H1 (cell line): ENCODE measurements at regions not wholly inside any gene's neighbourhood (a gene's known extent, or its start where the extent isn't known, plus 50 kb on each side); places are given as distances from the start of the nearest gene placed in this dataset.

ENCODE experiments used
- ATF2 ChIP-seq: IDR thresholded peaks from 2 replicates; pipeline ENCODE4 v1.6.1; 2012; ENCODE audit warnings: low read length, inconsistent platforms
- ATF3 ChIP-seq: IDR thresholded peaks from 2 replicates; pipeline ENCODE4 v1.6.1; 2011; ENCODE audit warnings: low read depth, mild to moderate bottlenecking, low read length; ENCODE audit not compliant: insufficient read depth
- CBX5 ChIP-seq: fragments of 300-800, 300-1000 bp; sonication (generic); IDR thresholded peaks from 2 replicates; pipeline ENCODE4 v1.7.1; 2016; ENCODE audit warnings: antibody characterized with exemption, low read length, low read depth
- CHD2 ChIP-seq: IDR thresholded peaks from 2 replicates; pipeline ENCODE4 v1.6.1; 2012; ENCODE audit warnings: low read length, improper control_type of control experiment
- POU5F1 ChIP-seq: IDR thresholded peaks from 2 replicates; pipeline ENCODE4 v1.6.1; 2011; ENCODE audit warnings: low read depth, mild to moderate bottlenecking, low read length, moderate library complexity
- RXRA ChIP-seq: IDR thresholded peaks from 2 replicates; pipeline ENCODE4 v1.6.1; 2011; ENCODE audit warnings: low read depth, mild to moderate bottlenecking, low read length, moderate library complexity; ENCODE audit not compliant: insufficient read depth
- SP1 ChIP-seq: IDR thresholded peaks from 2 replicates; pipeline ENCODE4 v1.6.1; 2011; ENCODE audit warnings: low read depth, low read length

- TF ChIP-seq ATF2 (no peak), CBX5 (no peak), RXRA (no peak), POU5F1 (no peak), SP1 (no peak), ATF3 (no peak), CHD2 (no peak)
Observed at GRCh38 chr14:76653875-76654572, 107.2 kb upstream of the VASH1 start (continued).
